ENCODE measurements at regions not wholly inside any gene's neighbourhood (a gene's known extent, or its start where the extent isn't known, plus 50 kb on each side); places are given as distances from the start of the nearest gene placed in this dataset.

- Histone ChIP-seq H3K27me3 (replicated peaks; ENCODE audit: control insufficient read depth, insufficient read depth, low read length) (peaks cover 2% of the 10 kb centered on the region), H3K9me3 (no peaks in the 10 kb centered on the region), H3K4me1 (no peaks in the 10 kb centered on the region), H3K36me3 (ENCODE audit: control insufficient read depth, insufficient read depth, low read length) (no peaks in the 10 kb centered on the region), H3K4me3 (ENCODE audit: low read depth, low read length) (no peak overlapping the region)
- intact Hi-C loops (cut with micrococcal nuclease; ENCODE audit: unreplicated experiment), result no loop called here
- TF ChIP-seq CTCF (IDR thresholded peaks at IDR 0.05; ENCODE audit: insufficient read depth in 1 of 2, low read depth in 1 of 2, low read length in 1 of 2, severe bottlenecking in 1 of 2, unreplicated experiment in 1 of 2), result peak; percentile 62 to 79
- no TSS peak for BruUV-seq (replicated peaks)
- POLR2A ChIA-PET, result no interaction called here
- H3K4me3 Mint-ChIP-seq (ENCODE audit: unreplicated experiment), result no peak overlapping the region
- no peaks in the 10 kb centered on the region for H3K9me3 Mint-ChIP-seq (ENCODE audit: unreplicated experiment)
- CTCF ChIA-PET, result interaction anchor here (0.6 kb wide), 2 partner anchors 115 to 303 kb away, joined by 3 read pairs; no protein-coding TSS in a partner anchor
- peaks cover 9% of the 10 kb centered on the region for H3K27me3 Mint-ChIP-seq (ENCODE audit: insufficient read depth, unreplicated experiment)
- no peaks in the 10 kb centered on the region for H3K4me1 Mint-ChIP-seq (ENCODE audit: low read depth, unreplicated experiment)
- H3K27ac Mint-ChIP-seq (ENCODE audit: unreplicated experiment), result no peak overlapping the region
- DNase-seq, result peak; percentile 60 to 65
- H3K36me3 Mint-ChIP-seq (ENCODE audit: insufficient read depth, unreplicated experiment), result peaks cover 4% of the 10 kb centered on the region
Measured at GRCh38 chr14:105974902-105975301, 448.5 kb downstream of the TMEM121 start.

GRCh38 chr14:105978618-105979295 is 452.4 kb downstream of the TMEM121 start:
- no peak overlapping the region for H3K4me3 Mint-ChIP-seq (ENCODE audit: unreplicated experiment)
- BruUV-seq (replicated peaks), result no TSS peak
- TF ChIP-seq CTCF (IDR thresholded peaks at IDR 0.05; ENCODE audit: insufficient read depth in 1 of 2, low read depth in 1 of 2, low read length in 1 of 2, severe bottlenecking in 1 of 2, unreplicated experiment in 1 of 2), result no peak
- POLR2A ChIA-PET, result no interaction called here
- H3K27ac Mint-ChIP-seq (ENCODE audit: unreplicated experiment), result no peak overlapping the region
- no peaks in the 10 kb centered on the region for H3K36me3 ChIP-seq (ENCODE audit: control insufficient read depth, insufficient read depth, low read length)
- H3K9me3 ChIP-seq, result no peaks in the 10 kb centered on the region
- H3K4me1 ChIP-seq, result no peaks in the 10 kb centered on the region
- peaks cover 8% of the 10 kb centered on the region for H3K27me3 Mint-ChIP-seq (ENCODE audit: insufficient read depth, unreplicated experiment)
- intact Hi-C loops (cut with micrococcal nuclease; ENCODE audit: unreplicated experiment), result no loop called here
- no peak overlapping the region for H3K4me3 ChIP-seq (ENCODE audit: low read depth, low read length)
- no peaks in the 10 kb centered on the region for H3K9me3 Mint-ChIP-seq (ENCODE audit: unreplicated experiment)
- H3K4me1 Mint-ChIP-seq (ENCODE audit: low read depth, unreplicated experiment), result no peaks in the 10 kb centered on the region
- DNase-seq, result no peak
- peaks cover 4% of the 10 kb centered on the region for H3K36me3 Mint-ChIP-seq (ENCODE audit: insufficient read depth, unreplicated experiment)
- CTCF ChIA-PET, result no interaction called here
- H3K27me3 ChIP-seq (replicated peaks; ENCODE audit: control insufficient read depth, insufficient read depth, low read length), result peaks cover 2% of the 10 kb centered on the region

- Mint-ChIP-seq H3K4me3 (ENCODE audit: unreplicated experiment) (no peak overlapping the region), H3K27ac (ENCODE audit: unreplicated experiment) (no peak overlapping the region), H3K36me3 (ENCODE audit: insufficient read depth, unreplicated experiment) (peaks cover 2% of the 10 kb centered on the region), H3K9me3 (ENCODE audit: unreplicated experiment) (no peaks in the 10 kb centered on the region), H3K27me3 (ENCODE audit: insufficient read depth, unreplicated experiment) (peaks cover under 1% of the 10 kb centered on the region), H3K4me1 (ENCODE audit: low read depth, unreplicated experiment) (no peaks in the 10 kb centered on the region)
- POLR2A ChIA-PET, result no interaction called here
- Histone ChIP-seq H3K4me1 (no peaks in the 10 kb centered on the region), H3K36me3 (ENCODE audit: control insufficient read depth, insufficient read depth, low read length) (no peaks in the 10 kb centered on the region), H3K4me3 (ENCODE audit: low read depth, low read length) (no peak overlapping the region), H3K9me3 (no peaks in the 10 kb centered on the region), H3K27me3 (replicated peaks; ENCODE audit: control insufficient read depth, insufficient read depth, low read length) (no peaks in the 10 kb centered on the region)
- CTCF ChIA-PET, result no interaction called here
- no peak for DNase-seq
- no peak for TF ChIP-seq CTCF (IDR thresholded peaks at IDR 0.05; ENCODE audit: insufficient read depth in 1 of 2, low read depth in 1 of 2, low read length in 1 of 2, severe bottlenecking in 1 of 2, unreplicated experiment in 1 of 2)
- no TSS peak for BruUV-seq (replicated peaks)
- intact Hi-C loops (cut with micrococcal nuclease; ENCODE audit: unreplicated experiment), result no loop called here
Measured at GRCh38 chr14:105979446-105979845, 453.1 kb downstream of the TMEM121 start.
